Lower leg skin (tissue), 3 donors: ENCODE measurements at regions not wholly inside any gene's neighbourhood (a gene's known extent, or its start where the extent isn't known, plus 50 kb on each side); places are given as distances from the start of the nearest gene placed in this dataset.

ENCODE experiments used
- POLR2A ChIP-seq, 2 donors: fragments of 450-650 bp; IDR thresholded peaks; one replicate each; pipeline ENCODE4 v1.6.1; 2016 to 2017; ENCODE audit warnings: antibody characterized with exemption in 2 of 2, mild to moderate bottlenecking in 1 of 2, moderate library complexity in 1 of 2
- TF ChIP-seq, protein P1 (sequence below), 3 donors: fragments of 450-650 bp; IDR thresholded peaks; one replicate each; pipeline ENCODE4 v1.5.1; 2016; ENCODE audit warnings: antibody characterized with exemption in 3 of 3, mild to moderate bottlenecking in 3 of 3, moderate library complexity in 2 of 3

DNA sequence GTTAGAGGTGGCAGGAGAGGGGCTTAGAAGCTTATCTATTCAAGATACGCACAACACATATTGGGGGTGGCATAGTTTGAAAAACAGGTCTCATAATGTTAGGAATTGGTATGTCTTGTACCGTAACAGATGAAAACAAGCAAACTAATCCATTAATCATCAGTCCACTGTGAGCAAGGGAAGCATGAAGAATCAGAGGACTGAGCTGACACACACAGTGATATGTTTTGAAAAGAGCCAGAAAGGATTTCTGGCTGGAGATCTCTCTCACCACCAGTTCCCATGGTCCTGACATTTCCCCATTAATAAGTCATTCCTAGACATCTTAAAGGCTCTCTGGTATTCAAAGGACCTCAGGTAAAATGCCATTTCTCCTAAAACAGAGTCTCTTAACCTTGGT, 158.8 kb upstream of the PHACTR1 start:
- TF ChIP-seq, protein P1, sequence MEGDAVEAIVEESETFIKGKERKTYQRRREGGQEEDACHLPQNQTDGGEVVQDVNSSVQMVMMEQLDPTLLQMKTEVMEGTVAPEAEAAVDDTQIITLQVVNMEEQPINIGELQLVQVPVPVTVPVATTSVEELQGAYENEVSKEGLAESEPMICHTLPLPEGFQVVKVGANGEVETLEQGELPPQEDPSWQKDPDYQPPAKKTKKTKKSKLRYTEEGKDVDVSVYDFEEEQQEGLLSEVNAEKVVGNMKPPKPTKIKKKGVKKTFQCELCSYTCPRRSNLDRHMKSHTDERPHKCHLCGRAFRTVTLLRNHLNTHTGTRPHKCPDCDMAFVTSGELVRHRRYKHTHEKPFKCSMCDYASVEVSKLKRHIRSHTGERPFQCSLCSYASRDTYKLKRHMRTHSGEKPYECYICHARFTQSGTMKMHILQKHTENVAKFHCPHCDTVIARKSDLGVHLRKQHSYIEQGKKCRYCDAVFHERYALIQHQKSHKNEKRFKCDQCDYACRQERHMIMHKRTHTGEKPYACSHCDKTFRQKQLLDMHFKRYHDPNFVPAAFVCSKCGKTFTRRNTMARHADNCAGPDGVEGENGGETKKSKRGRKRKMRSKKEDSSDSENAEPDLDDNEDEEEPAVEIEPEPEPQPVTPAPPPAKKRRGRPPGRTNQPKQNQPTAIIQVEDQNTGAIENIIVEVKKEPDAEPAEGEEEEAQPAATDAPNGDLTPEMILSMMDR (IDR thresholded peaks at IDR 0.05) = no peak
- TF ChIP-seq POLR2A (IDR thresholded peaks at IDR 0.05) = no peak
